Ishikawa (cell line): ENCODE measurements at regions not wholly inside any gene's neighbourhood (a gene's known extent, or its start where the extent isn't known, plus 50 kb on each side); places are given as distances from the start of the nearest gene placed in this dataset.

Experiments used
- CREB1 ChIP-seq: IDR thresholded peaks from 2 replicates; pipeline ENCODE4 v1.6.1; 2012; ENCODE audit warnings: low read depth
- EP300 ChIP-seq: IDR thresholded peaks from 2 replicates; pipeline ENCODE4 v1.6.1; 2012; ENCODE audit warnings: borderline replicate concordance
- FOXM1 ChIP-seq: IDR thresholded peaks from 2 replicates; pipeline ENCODE4 v1.6.1; 2012; ENCODE audit warnings: low read depth, borderline replicate concordance
- NFIC ChIP-seq: IDR thresholded peaks from 2 replicates; pipeline ENCODE4 v1.6.1; 2012
- RAD21 ChIP-seq: IDR thresholded peaks from 2 replicates; pipeline ENCODE4 v1.6.1; 2012; ENCODE audit warnings: low read depth
- TAF1 ChIP-seq: IDR thresholded peaks from 2 replicates; pipeline ENCODE4 v1.6.1; 2012; ENCODE audit warnings: low read depth, mild to moderate bottlenecking
- TCF12 ChIP-seq: IDR thresholded peaks from 2 replicates; pipeline ENCODE4 v1.6.1; 2012; ENCODE audit warnings: low read depth
- TEAD4 ChIP-seq: IDR thresholded peaks from 2 replicates; pipeline ENCODE4 v1.6.1; 2012
- YY1 ChIP-seq: IDR thresholded peaks from 2 replicates; pipeline ENCODE4 v1.6.1; 2012; ENCODE audit warnings: low read depth
- TF ChIP-seq, protein P1 (sequence below): IDR thresholded peaks from 2 replicates; pipeline ENCODE4 v1.6.1; 2012
- TF ChIP-seq, protein P2 (sequence below): IDR thresholded peaks from 2 replicates; pipeline ENCODE4 v1.6.1; 2012

DNA sequence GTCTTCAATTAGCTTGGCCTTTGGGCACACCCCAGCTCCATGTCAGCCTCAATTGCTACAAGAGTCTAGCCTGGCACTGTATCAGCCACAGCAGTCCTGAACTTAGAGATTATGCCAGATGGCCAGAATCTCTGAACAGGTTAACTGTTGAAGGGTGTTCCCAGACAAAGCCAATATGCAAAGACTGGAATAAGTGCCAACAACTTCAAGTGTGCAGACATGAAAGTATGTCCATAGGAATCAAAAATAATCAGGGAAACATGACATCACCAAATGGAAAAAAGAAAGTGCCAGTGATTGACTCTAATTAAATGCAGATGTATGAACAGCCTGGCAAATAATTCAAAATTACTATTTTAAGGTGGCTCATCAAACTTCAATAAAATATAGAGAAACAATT, 98.5 kb upstream of the DOCK10 start:
- TF ChIP-seq TEAD4 (no peak), TCF12 (no peak), RAD21 (no peak), TAF1 (no peak), CREB1 (no peak), FOXM1 (no peak), EP300 (no peak), YY1 (no peak), NFIC (no peak)
- TF ChIP-seq, protein P1, sequence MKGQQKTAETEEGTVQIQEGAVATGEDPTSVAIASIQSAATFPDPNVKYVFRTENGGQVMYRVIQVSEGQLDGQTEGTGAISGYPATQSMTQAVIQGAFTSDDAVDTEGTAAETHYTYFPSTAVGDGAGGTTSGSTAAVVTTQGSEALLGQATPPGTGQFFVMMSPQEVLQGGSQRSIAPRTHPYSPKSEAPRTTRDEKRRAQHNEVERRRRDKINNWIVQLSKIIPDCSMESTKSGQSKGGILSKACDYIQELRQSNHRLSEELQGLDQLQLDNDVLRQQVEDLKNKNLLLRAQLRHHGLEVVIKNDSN = no peak
- TF ChIP-seq, protein P2, sequence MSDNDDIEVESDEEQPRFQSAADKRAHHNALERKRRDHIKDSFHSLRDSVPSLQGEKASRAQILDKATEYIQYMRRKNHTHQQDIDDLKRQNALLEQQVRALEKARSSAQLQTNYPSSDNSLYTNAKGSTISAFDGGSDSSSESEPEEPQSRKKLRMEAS = no peak
